Ovary (tissue), 3 donors: ENCODE measurements at regions not wholly inside any gene's neighbourhood (a gene's known extent, or its start where the extent isn't known, plus 50 kb on each side); places are given as distances from the start of the nearest gene placed in this dataset.

ENCODE experiments used
- CTCF ChIP-seq, 3 donors: fragments of 450-650 bp in 2 of 3; fragments of 200-600 bp in 1 of 3; IDR thresholded peaks; one replicate each; pipeline versions ENCODE4 v1.5.1 to v1.8.0; 2016 to 2022; ENCODE audit warnings: antibody characterized with exemption in 3 of 3, mild to moderate bottlenecking in 1 of 3
- EP300 ChIP-seq: sonication (generic); formaldehyde crosslinking; IDR thresholded peaks from one replicate; pipeline ENCODE4 v1.6.1; 2017; ENCODE audit warnings: antibody characterized with exemption
- POLR2A ChIP-seq: fragments of 450-650 bp; IDR thresholded peaks from one replicate; pipeline ENCODE4 v1.6.1; 2017; ENCODE audit warnings: antibody characterized with exemption, mild to moderate bottlenecking, moderate library complexity
- donor health status: DM: no; HTN: no; CAD: no.

- TF ChIP-seq POLR2A (no peak), CTCF (IDR thresholded peaks at IDR 0.05) (no peak), EP300 (no peak)
These were observed 255.1 kb downstream of the SPRY1 start for GRCh38 chr4:123651536-123652180.
